ENCODE measurements at regions not wholly inside any gene's neighbourhood (a gene's known extent, or its start where the extent isn't known, plus 50 kb on each side); places are given as distances from the start of the nearest gene placed in this dataset.

GRCh38 chr4:165626316-165626715, 246.7 kb upstream of the TLL1 start (continued):
- TF ChIP-seq, protein P1, sequence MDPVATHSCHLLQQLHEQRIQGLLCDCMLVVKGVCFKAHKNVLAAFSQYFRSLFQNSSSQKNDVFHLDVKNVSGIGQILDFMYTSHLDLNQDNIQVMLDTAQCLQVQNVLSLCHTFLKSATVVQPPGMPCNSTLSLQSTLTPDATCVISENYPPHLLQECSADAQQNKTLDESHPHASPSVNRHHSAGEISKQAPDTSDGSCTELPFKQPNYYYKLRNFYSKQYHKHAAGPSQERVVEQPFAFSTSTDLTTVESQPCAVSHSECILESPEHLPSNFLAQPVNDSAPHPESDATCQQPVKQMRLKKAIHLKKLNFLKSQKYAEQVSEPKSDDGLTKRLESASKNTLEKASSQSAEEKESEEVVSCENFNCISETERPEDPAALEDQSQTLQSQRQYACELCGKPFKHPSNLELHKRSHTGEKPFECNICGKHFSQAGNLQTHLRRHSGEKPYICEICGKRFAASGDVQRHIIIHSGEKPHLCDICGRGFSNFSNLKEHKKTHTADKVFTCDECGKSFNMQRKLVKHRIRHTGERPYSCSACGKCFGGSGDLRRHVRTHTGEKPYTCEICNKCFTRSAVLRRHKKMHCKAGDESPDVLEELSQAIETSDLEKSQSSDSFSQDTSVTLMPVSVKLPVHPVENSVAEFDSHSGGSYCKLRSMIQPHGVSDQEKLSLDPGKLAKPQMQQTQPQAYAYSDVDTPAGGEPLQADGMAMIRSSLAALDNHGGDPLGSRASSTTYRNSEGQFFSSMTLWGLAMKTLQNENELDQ (tag by site-specific recombination; IDR thresholded peaks at IDR 0.05; ENCODE audit: low read depth), result no peak
- TF ChIP-seq IKZF3 (tag by site-specific recombination; IDR thresholded peaks at IDR 0.05), result no peak
- no peak for TF ChIP-seq ZNF350 (tag by site-specific recombination; IDR thresholded peaks at IDR 0.05)
- TF ChIP-seq ZNF292 (tag by site-specific recombination; IDR thresholded peaks at IDR 0.05; ENCODE audit: borderline replicate concordance, low read depth), result no peak
- no peak for TF ChIP-seq ZNF48 (tag by site-specific recombination; IDR thresholded peaks at IDR 0.05)
- no peak for TF ChIP-seq ZNF626 (tag by site-specific recombination; IDR thresholded peaks at IDR 0.05)
- no peak for TF ChIP-seq ZNF510 (tag by site-specific recombination; IDR thresholded peaks at IDR 0.05; ENCODE audit: insufficient replicate concordance)
- TF ChIP-seq ZSCAN5A (tag by site-specific recombination; IDR thresholded peaks at IDR 0.05), result no peak

- POLR2A ChIA-PET, result no interaction called here
- no peak overlapping the region for H3K4me3 ChIP-seq (ENCODE audit: low read depth, low read length)
- CTCF ChIA-PET, result no interaction called here
- no peaks in the 10 kb centered on the region for H3K9me3 ChIP-seq (ENCODE audit: control insufficient read depth, insufficient read depth, low read depth, low read length)
- H3K27ac ChIP-seq (ENCODE audit: extremely low read depth, low read depth, low read length), result no peak overlapping the region
- H3K4me1 ChIP-seq (ENCODE audit: control insufficient read depth, insufficient read depth, low read length), result no peaks in the 10 kb centered on the region
- no peaks in the 10 kb centered on the region for H3K36me3 ChIP-seq (ENCODE audit: control insufficient read depth in 2 of 2, insufficient read depth in 1 of 2, low read length in 2 of 2)
- TF ChIP-seq ZNF341 (tag by site-specific recombination; IDR thresholded peaks at IDR 0.05; ENCODE audit: low read depth) (no peak), KLF17 (tag by site-specific recombination; IDR thresholded peaks at IDR 0.05) (no peak), GFI1B (tag by site-specific recombination; IDR thresholded peaks at IDR 0.05) (no peak), ZNF24 (tag by site-specific recombination; IDR thresholded peaks at IDR 0.05) (no peak), TSHZ1 (tag by site-specific recombination; IDR thresholded peaks at IDR 0.05; ENCODE audit: borderline replicate concordance) (no peak), ZNF133 (tag by site-specific recombination; IDR thresholded peaks at IDR 0.05) (no peak), ZNF747 (tag by site-specific recombination; IDR thresholded peaks at IDR 0.05) (no peak), ZSCAN5A (tag by site-specific recombination; IDR thresholded peaks at IDR 0.05) (no peak), YY2 (tag by site-specific recombination; IDR thresholded peaks at IDR 0.05) (no peak), ZNF518A (tag by site-specific recombination; conservative IDR thresholded peaks at IDR 0.05; ENCODE audit: low read depth) (no peak), ZNF596 (tag by site-specific recombination; IDR thresholded peaks at IDR 0.05) (no peak), ZNF121 (tag by site-specific recombination; IDR thresholded peaks at IDR 0.05) (no peak), ZFP69B (tag by site-specific recombination; IDR thresholded peaks at IDR 0.05) (no peak), ZSCAN30 (tag by site-specific recombination; IDR thresholded peaks at IDR 0.05) (no peak), ZNF114 (tag by site-specific recombination; IDR thresholded peaks at IDR 0.05) (no peak), ZNF248 (tag by site-specific recombination; IDR thresholded peaks at IDR 0.05) (no peak)
These were observed 245.9 kb upstream of the TLL1 start for GRCh38 chr4:165627128-165627527.
